ENCODE measurements at regions not wholly inside any gene's neighbourhood (a gene's known extent, or its start where the extent isn't known, plus 50 kb on each side); places are given as distances from the start of the nearest gene placed in this dataset.
"Not testable (repeated sequence)": the region's sequence is repeated elsewhere in the genome, so short reads cannot be mapped to it uniquely, and the experiment has no call there.

- no peak for DNase-seq
Measured at GRCh38 chr7:93830141-93830925, 60.2 kb downstream of the TFPI2 start.

- DNase-seq, result no peak
Measured at GRCh38 chr7:93828260-93828659, 62.3 kb downstream of the TFPI2 start.

- DNase-seq, result no peak
Measured at GRCh38 chr7:93823621-93824020, 66.9 kb downstream of the TFPI2 start.

GRCh38 chr7:93821463-93821862, 69.1 kb downstream of the TFPI2 start:
- DNase-seq, result no peak

GRCh38 chr7:93819699-93820098, 70.9 kb downstream of the TFPI2 start:
- DNase-seq, result no peak

GRCh38 chr7:93817526-93817925, 73.0 kb downstream of the TFPI2 start:
- no peak for DNase-seq

GRCh38 chr7:93817004-93817403, 73.5 kb downstream of the TFPI2 start:
- DNase-seq, result no peak

GRCh38 chr7:93813514-93813913, 77.0 kb downstream of the TFPI2 start:
- DNase-seq, result no peak

GRCh38 chr7:93812061-93812460, 78.5 kb downstream of the TFPI2 start:
- no peak for DNase-seq

GRCh38 chr7:93811198-93811597, 79.4 kb downstream of the TFPI2 start:
- DNase-seq, result no peak

- DNase-seq, result no peak
Measured at GRCh38 chr7:93810561-93810960, 80.0 kb downstream of the TFPI2 start.

- no peak for DNase-seq
Measured at GRCh38 chr7:93804726-93805125, 85.8 kb downstream of the TFPI2 start.

- no peak for DNase-seq
Measured at GRCh38 chr7:93799750-93800357, 90.7 kb downstream of the TFPI2 start.

- not testable (repeated sequence) for DNase-seq
Measured at GRCh38 chr7:93793084-93793697, 97.4 kb downstream of the TFPI2 start.

GRCh38 chr7:93779115-93779514, 111.4 kb downstream of the TFPI2 start:
- no peak for DNase-seq

GRCh38 chr7:93778384-93778783, 112.2 kb downstream of the TFPI2 start:
- DNase-seq, result no peak

- DNase-seq, result no peak
Measured at GRCh38 chr7:93773446-93773845, 117.1 kb downstream of the TFPI2 start.

- DNase-seq, result no peak
Measured at GRCh38 chr7:93765475-93765874, 125.1 kb downstream of the TFPI2 start.

- DNase-seq, result no peak
Measured at GRCh38 chr7:93758631-93759030, 131.9 kb downstream of the TFPI2 start.

- DNase-seq, result no peak
Measured at GRCh38 chr7:93757426-93757825, 133.1 kb downstream of the TFPI2 start.

- no peak for DNase-seq
Measured at GRCh38 chr7:93756890-93757289, 133.7 kb downstream of the TFPI2 start.

GRCh38 chr7:93751421-93751820, 139.1 kb downstream of the TFPI2 start:
- no peak for DNase-seq

- no peak for DNase-seq
Measured at GRCh38 chr7:93750986-93751385, 139.6 kb downstream of the TFPI2 start.

GRCh38 chr7:93747019-93747418, 143.5 kb downstream of the TFPI2 start:
- DNase-seq, result no peak

Measured in right forelimb (tissue), 1 donor.